ENCODE measurements at regions not wholly inside any gene's neighbourhood (a gene's known extent, or its start where the extent isn't known, plus 50 kb on each side); places are given as distances from the start of the nearest gene placed in this dataset.
A peak's percentile ranks its signal among the peaks of the same experiment; 100 is the strongest.

GRCh38 chr6:19424853-19425252 lies 412.3 kb upstream of the ID4 start:
- Histone ChIP-seq H3K4me2 (ENCODE audit: low read length) (no peak overlapping the region), H3K79me2 (ENCODE audit: insufficient read depth, low read length) (no peaks in the 10 kb centered on the region), H3K9me3 (ENCODE audit: control insufficient read depth in 1 of 2, insufficient read depth in 1 of 2, low read depth in 1 of 2, low read length in 2 of 2) (no peaks in the 10 kb centered on the region), H3K9ac (ENCODE audit: low read length) (no peak overlapping the region), H3K9me2 (ENCODE audit: insufficient read depth) (no peaks in the 10 kb centered on the region), H3K4me3 (replicated peaks in 1 of 2; ENCODE audit: low read depth in 1 of 2, low read length in 2 of 2) (no peak overlapping the region), H3K27me3 (ENCODE audit: insufficient read depth, low read length) (no peaks in the 10 kb centered on the region), H3K27ac (ENCODE audit: low read depth, low read length) (no peak overlapping the region), H4K20me1 (ENCODE audit: insufficient read depth) (no peaks in the 10 kb centered on the region), H3K4me1 (ENCODE audit: control insufficient read depth in 1 of 2, insufficient read depth in 2 of 2, low read length in 2 of 2) (no peaks in the 10 kb centered on the region), H2AFZ (ENCODE audit: low read depth, low read length, poor library complexity, severe bottlenecking) (peak overlapping the region; percentile 0), H3K36me3 (ENCODE audit: control insufficient read depth in 1 of 2, insufficient read depth in 2 of 2, low read length in 2 of 2) (no peaks in the 10 kb centered on the region)
- ChIA-PET RAD21 (ENCODE audit: low non-redundant PET in 1 of 2, low total read pairs in 2 of 2, uncharacterized antibody in 2 of 2, unreplicated experiment in 2 of 2) (interaction anchor here in 1 of 2 experiments (0.6 kb wide), 1 partner anchor 322 kb away, joined by 3 read pairs; no protein-coding TSS in a partner anchor), POLR2A (no interaction called here), CTCF (no interaction called here)
- no peak for TF ChIP-seq ELF1 (IDR thresholded peaks at IDR 0.05; ENCODE audit: borderline replicate concordance, low read depth)
- no peak for TF ChIP-seq ATF3 (IDR thresholded peaks at IDR 0.05)
- no peak for TF ChIP-seq ZNF274 (IDR thresholded peaks at IDR 0.05; ENCODE audit: low read depth, low read length)
- no peak for TF ChIP-seq POLR2A (IDR thresholded peaks at IDR 0.05; ENCODE audit: borderline replicate concordance, extremely low read depth, insufficient read depth, insufficient read length)
- TF ChIP-seq FOSL1 (IDR thresholded peaks at IDR 0.05; ENCODE audit: low read depth) = no peak
- no peak for TF ChIP-seq SP1 (IDR thresholded peaks at IDR 0.05; ENCODE audit: low read depth)
- TF ChIP-seq REST (IDR thresholded peaks at IDR 0.05; ENCODE audit: low read depth) = no peak
- TF ChIP-seq CBX3 (IDR thresholded peaks at IDR 0.05; ENCODE audit: low read depth) = no peak
- TF ChIP-seq EZH2phosphoT487 (IDR thresholded peaks at IDR 0.05; ENCODE audit: borderline replicate concordance) = no peak
- TF ChIP-seq YY1 (IDR thresholded peaks at IDR 0.05; ENCODE audit: extremely low read depth, insufficient replicate concordance, low read depth, low read length) = no peak
- TF ChIP-seq CTCF (IDR thresholded peaks at IDR 0.05 in 2 of 3, conservative IDR thresholded peaks at IDR 0.05 in 1 of 3; ENCODE audit: borderline replicate concordance in 1 of 3, insufficient read depth in 1 of 3, low read depth in 2 of 3, low read length in 2 of 3) = no peak
- no peak for TF ChIP-seq TCF7L2 (IDR thresholded peaks at IDR 0.05; ENCODE audit: borderline replicate concordance, extremely low read depth, insufficient read depth, insufficient read length)
- TF ChIP-seq MAX (IDR thresholded peaks at IDR 0.05) = no peak
- TF ChIP-seq ZFX (IDR thresholded peaks at IDR 0.05) = no peak
- TF ChIP-seq SRF (IDR thresholded peaks at IDR 0.05; ENCODE audit: low read depth) = no peak
- no peak for TF ChIP-seq RAD21 (IDR thresholded peaks at IDR 0.05; ENCODE audit: low read depth)
- no peak for TF ChIP-seq SIN3A (IDR thresholded peaks at IDR 0.05; ENCODE audit: low read depth)
- intact Hi-C loops (cut with micrococcal nuclease) = no loop called here
- BruUV-seq (replicated peaks) = no TSS peak
- ATAC-seq (no peak), DNase-seq (ENCODE audit: low read depth, low spot score) (no peak)
